ENCODE measurements at regions not wholly inside any gene's neighbourhood (a gene's known extent, or its start where the extent isn't known, plus 50 kb on each side); places are given as distances from the start of the nearest gene placed in this dataset.

GRCh38 chr6:113442040-113442439 is 415.1 kb upstream of the MARCKS start:
- no peak for DNase-seq (ENCODE audit: low spot score)
- Histone ChIP-seq H3K27ac (no peak overlapping the region), H3K4me3 (no peak overlapping the region)
- TF ChIP-seq CTCF (IDR thresholded peaks at IDR 0.05) = no peak

GRCh38 chr6:113445201-113445600 is 411.9 kb upstream of the MARCKS start:
- no peak for TF ChIP-seq CTCF (IDR thresholded peaks at IDR 0.05)
- no peak for DNase-seq (ENCODE audit: low spot score)
- no peak overlapping the region for H3K4me3 ChIP-seq
- H3K27ac ChIP-seq = no peak overlapping the region

- Histone ChIP-seq H3K4me3 (no peak overlapping the region), H3K27ac (no peak overlapping the region)
- no peak for TF ChIP-seq CTCF (IDR thresholded peaks at IDR 0.05)
- no peak for DNase-seq (ENCODE audit: low spot score)
Measured at GRCh38 chr6:113447088-113447831, 409.9 kb upstream of the MARCKS start.

- Histone ChIP-seq H3K4me3 (no peak overlapping the region), H3K27ac (no peak overlapping the region)
- no peak for DNase-seq (ENCODE audit: low spot score)
- TF ChIP-seq CTCF (IDR thresholded peaks at IDR 0.05) = no peak
Measured at GRCh38 chr6:113449051-113449450, 408.1 kb upstream of the MARCKS start.

GRCh38 chr6:113450061-113450465 is 407.1 kb upstream of the MARCKS start:
- TF ChIP-seq CTCF (IDR thresholded peaks at IDR 0.05) = no peak
- H3K27ac ChIP-seq = no peak overlapping the region
- H3K4me3 ChIP-seq = no peak overlapping the region
- DNase-seq (ENCODE audit: low spot score) = no peak

GRCh38 chr6:113451049-113451448 is 406.1 kb upstream of the MARCKS start:
- no peak overlapping the region for H3K27ac ChIP-seq
- DNase-seq (ENCODE audit: low spot score) = no peak
- TF ChIP-seq CTCF (IDR thresholded peaks at IDR 0.05) = no peak
- no peak overlapping the region for H3K4me3 ChIP-seq

- H3K4me3 ChIP-seq = no peak overlapping the region
- H3K27ac ChIP-seq = peak overlapping the region in 1 of 2 donors; percentile 35
- DNase-seq (ENCODE audit: low spot score) = no peak
- TF ChIP-seq CTCF (IDR thresholded peaks at IDR 0.05) = no peak
Measured at GRCh38 chr6:113457198-113457597, 399.9 kb upstream of the MARCKS start.
